Heart left ventricle (tissue), 16 donors: ENCODE measurements at regions not wholly inside any gene's neighbourhood (a gene's known extent, or its start where the extent isn't known, plus 50 kb on each side); places are given as distances from the start of the nearest gene placed in this dataset.

ENCODE experiments used
- ATAC-seq, 4 donors: fragments of 200-7000 bp; cut with Tn5 transposase; one replicate each; pipeline ENCODE4 v1.9.1; 2020 to 2022; ENCODE audit warnings: moderate library complexity in 4 of 4, mild to moderate bottlenecking in 3 of 4, moderate number of reproducible peaks in 1 of 4
- DNase-seq, 5 donors: peaks; one replicate each; pipeline ENCODE4 v3.0.0-alpha.2; 2020
- H3K27ac ChIP-seq, 12 donors: fragments of 200-600 bp; sonication (generic) in 4 of 12; one replicate each; pipeline versions ENCODE4 v1.5.0 to v1.8.0; 2016 to 2022; ENCODE audit warnings: mild to moderate bottlenecking in 2 of 12
- H3K27me3 ChIP-seq, 9 donors: fragments of 200-600 bp; sonication (generic) in 2 of 9; one replicate each; pipeline versions ENCODE4 v1.5.1 to v1.8.0; 2016 to 2022; ENCODE audit warnings: mild to moderate bottlenecking in 3 of 9
- H3K36me3 ChIP-seq, 9 donors: fragments of 200-600 bp; sonication (generic) in 2 of 9; one replicate each; pipeline versions ENCODE4 v1.5.0 to v1.8.0; 2018 to 2022; ENCODE audit warnings: mild to moderate bottlenecking in 2 of 9
- H3K4me1 ChIP-seq, 12 donors: fragments of 200-600 bp; sonication (generic) in 4 of 12; one replicate each; pipeline versions ENCODE4 v1.5.0 to v1.8.0; 2016 to 2022; ENCODE audit warnings: mild to moderate bottlenecking in 3 of 12
- H3K4me3 ChIP-seq, 12 donors: fragments of 200-600 bp; sonication (generic) in 4 of 12; one replicate each; pipeline versions ENCODE4 v1.5.0 to v1.8.0; 2017 to 2022; ENCODE audit warnings: mild to moderate bottlenecking in 9 of 12, moderate library complexity in 4 of 12
- H3K9me3 ChIP-seq, 12 donors: fragments of 200-600 bp; sonication (generic) in 4 of 12; one replicate each; pipeline versions ENCODE4 v1.5.0 to v1.8.0; 2016 to 2022; ENCODE audit warnings: mild to moderate bottlenecking in 1 of 12
- POLR2A ChIP-seq, 2 donors: fragments of 450-650 bp; IDR thresholded peaks; one replicate each; pipeline ENCODE4 v1.6.1; 2017; ENCODE audit warnings: antibody characterized with exemption in 2 of 2, mild to moderate bottlenecking in 2 of 2, moderate library complexity in 2 of 2
- WGBS, 4 donors: extraction: QIAGEN DNeasy Blood & Tissue Kit in 2 of 4; methylation state at CpG; one replicate each; pipeline versions ENCODE4 v1.1.5 to v1.1.7; 2013 to 2018; 5-methylcytosine and 5-hydroxymethylcytosine counted together
- intact Hi-C, 10 donors: fragments of 100-400 bp; cut with DNase I; formaldehyde crosslinking; loops; one replicate each; pipeline versions ENCODE4 v1.11.1 to v1.14.2; 2022
- TF ChIP-seq, protein P1 (sequence below), 12 donors: fragments of 200-600 bp; sonication (generic) in 4 of 12; IDR thresholded peaks; one replicate each; pipeline versions ENCODE4 v1.5.0 to v1.8.0; 2018 to 2022; ENCODE audit warnings: antibody characterized with exemption in 12 of 12, mild to moderate bottlenecking in 5 of 12
- donor health status: ischemic (EF 13 %, LVEDD 7.1; RV severe dilation, severe dysfunction).
- donor health status: healthy with polysubstance abuse.
- donor health status: DM: no; HTN: yes; CAD: no.
- donor health status: DM: no; HTN: no; CAD: no.
- donor health status: ischemic (EF 25% LVEDD 6.9; RV normal size, moderate dysfunction).
- donor health status: ischemic (EF 25% LVEDD 5.7; RV mildly dilated, moderate dysfunction).
- donor health status: healthy.
- donor health status: DM: yes; HTN: yes; CAD: no.
- donor health status: ischemic (EF 35%, LVEDD 5.7; RV mildly dilated, moderate dysfunction).
- donor health status: nonischemic (EF 11% LVEDD 7.7; RV severe dilation, severe dysfunction).
- donor health status: DM: yes; HTN: yes; CAD: no.
- donor health status: PGD.
- donor health status: ischemic (EF 29% LVEDD 5.4; RV normal size, mild dysfunction).
- donor health status: nonischemic (EF 23%, LVEDD 6.1; RV moderate dilation, normal function).

DNA sequence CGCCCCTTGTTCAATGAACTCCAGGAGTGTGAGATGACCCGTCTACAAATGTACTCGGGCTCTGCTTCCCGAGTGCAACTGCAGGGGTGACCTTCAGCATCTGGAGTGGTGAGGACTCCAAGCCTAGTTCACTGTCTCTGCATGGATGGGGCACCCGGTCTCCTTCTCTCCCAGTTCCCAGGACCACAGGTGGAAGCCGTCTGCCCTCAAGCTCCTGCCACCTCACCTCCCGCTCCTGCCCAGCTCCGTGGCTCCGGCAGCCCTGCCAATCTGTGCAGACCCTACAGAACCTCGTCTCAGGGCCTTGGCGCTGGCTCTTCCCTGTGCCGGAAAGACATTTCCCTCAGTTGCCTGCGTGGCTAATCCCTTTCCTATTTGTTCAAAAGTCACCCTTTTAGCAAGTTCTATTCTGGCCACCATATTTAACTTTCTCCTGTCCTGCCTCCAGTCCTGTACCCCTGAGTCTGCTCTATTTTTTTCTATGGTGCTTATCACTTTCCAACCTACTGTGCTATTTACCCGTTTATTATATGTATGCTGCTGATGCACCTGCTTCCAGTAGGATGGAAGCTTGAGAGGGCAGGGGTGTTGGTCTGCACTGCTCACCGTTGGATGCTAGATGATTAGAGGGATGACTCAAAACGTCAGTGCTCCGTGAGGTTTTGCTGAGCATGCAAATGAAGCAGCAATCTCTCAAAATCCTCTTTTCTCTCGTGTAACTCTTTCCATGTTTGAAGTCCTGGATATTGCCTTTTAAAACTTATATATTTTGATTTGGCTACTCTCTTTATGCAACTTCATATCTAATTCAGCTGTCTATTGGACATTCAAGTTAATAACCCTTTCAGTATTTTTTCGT is 641.4 kb downstream of the ACTR3B start:
- DNase-seq, result no peak
- Histone ChIP-seq H3K27me3 (no peaks in the 10 kb centered on the region), H3K4me1 (no peaks in the 10 kb centered on the region), H3K36me3 (no peaks in the 10 kb centered on the region), H3K9me3 (no peaks in the 10 kb centered on the region), H3K4me3 (no peak overlapping the region), H3K27ac (no peak overlapping the region)
- TF ChIP-seq, protein P1, sequence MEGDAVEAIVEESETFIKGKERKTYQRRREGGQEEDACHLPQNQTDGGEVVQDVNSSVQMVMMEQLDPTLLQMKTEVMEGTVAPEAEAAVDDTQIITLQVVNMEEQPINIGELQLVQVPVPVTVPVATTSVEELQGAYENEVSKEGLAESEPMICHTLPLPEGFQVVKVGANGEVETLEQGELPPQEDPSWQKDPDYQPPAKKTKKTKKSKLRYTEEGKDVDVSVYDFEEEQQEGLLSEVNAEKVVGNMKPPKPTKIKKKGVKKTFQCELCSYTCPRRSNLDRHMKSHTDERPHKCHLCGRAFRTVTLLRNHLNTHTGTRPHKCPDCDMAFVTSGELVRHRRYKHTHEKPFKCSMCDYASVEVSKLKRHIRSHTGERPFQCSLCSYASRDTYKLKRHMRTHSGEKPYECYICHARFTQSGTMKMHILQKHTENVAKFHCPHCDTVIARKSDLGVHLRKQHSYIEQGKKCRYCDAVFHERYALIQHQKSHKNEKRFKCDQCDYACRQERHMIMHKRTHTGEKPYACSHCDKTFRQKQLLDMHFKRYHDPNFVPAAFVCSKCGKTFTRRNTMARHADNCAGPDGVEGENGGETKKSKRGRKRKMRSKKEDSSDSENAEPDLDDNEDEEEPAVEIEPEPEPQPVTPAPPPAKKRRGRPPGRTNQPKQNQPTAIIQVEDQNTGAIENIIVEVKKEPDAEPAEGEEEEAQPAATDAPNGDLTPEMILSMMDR (IDR thresholded peaks at IDR 0.05), result no peak
- no peak for TF ChIP-seq POLR2A (IDR thresholded peaks at IDR 0.05)
- ATAC-seq, result no peak
- intact Hi-C loops, result no loop called here
- WGBS, 4 donors, result 82 to 85% (median 83%) methylated on average over 19 of the region's 19 CpGs

DNA sequence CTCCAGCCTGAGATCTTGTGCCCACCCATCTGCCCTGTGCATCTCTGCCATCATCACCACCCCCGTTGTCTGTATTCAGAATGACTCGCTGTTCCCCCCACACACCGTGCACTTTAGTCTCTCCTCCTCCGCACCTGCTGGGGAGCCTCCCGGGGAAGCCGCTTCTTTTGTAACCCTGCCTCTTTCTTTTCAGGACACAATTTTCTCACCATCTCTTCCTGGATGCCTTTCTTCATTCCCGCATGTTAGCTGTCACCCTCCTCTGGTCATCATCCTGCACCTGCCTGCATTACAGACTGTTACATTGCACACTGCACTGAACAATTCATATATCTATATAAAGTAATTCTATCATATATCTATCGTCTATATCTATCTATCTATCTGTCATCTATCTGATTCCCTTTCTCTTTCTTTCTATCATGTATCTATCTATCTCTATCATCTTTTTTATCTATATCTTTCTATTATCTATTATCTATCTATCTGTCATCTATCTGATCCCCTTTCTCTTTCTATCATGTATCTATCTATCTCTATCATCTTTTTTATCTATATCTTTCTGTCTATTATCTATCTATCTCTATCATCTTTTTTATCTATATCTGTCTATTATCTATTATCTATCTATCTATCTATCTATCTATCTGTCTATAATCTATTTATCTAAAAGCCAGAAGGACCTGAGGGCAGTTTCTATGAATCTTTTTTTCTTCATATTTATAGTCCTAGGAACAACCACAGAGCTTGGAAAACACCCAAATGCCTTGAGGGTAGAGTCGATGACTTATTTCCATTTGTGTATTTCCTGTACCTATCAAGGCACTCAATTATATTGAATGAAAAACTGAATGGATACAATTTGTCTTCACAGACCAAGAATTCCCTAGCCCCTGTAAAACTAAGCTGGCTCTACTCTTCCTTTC is 642.5 kb downstream of the ACTR3B start:
- intact Hi-C loops, result no loop called here
- WGBS, 4 donors, result 79 to 87% (median 87%) methylated on average over 9 of the region's 9 CpGs
- ATAC-seq (no peak), DNase-seq (no peak)
- H3K4me3 ChIP-seq, result no peak overlapping the region
- no peaks in the 10 kb centered on the region for H3K9me3 ChIP-seq
- no peak for TF ChIP-seq POLR2A (IDR thresholded peaks at IDR 0.05)
- TF ChIP-seq, protein P1 (IDR thresholded peaks at IDR 0.05), result no peak
- no peaks in the 10 kb centered on the region for H3K36me3 ChIP-seq
- no peaks in the 10 kb centered on the region for H3K4me1 ChIP-seq
- no peaks in the 10 kb centered on the region for H3K27me3 ChIP-seq
- H3K27ac ChIP-seq, result no peak overlapping the region

DNA sequence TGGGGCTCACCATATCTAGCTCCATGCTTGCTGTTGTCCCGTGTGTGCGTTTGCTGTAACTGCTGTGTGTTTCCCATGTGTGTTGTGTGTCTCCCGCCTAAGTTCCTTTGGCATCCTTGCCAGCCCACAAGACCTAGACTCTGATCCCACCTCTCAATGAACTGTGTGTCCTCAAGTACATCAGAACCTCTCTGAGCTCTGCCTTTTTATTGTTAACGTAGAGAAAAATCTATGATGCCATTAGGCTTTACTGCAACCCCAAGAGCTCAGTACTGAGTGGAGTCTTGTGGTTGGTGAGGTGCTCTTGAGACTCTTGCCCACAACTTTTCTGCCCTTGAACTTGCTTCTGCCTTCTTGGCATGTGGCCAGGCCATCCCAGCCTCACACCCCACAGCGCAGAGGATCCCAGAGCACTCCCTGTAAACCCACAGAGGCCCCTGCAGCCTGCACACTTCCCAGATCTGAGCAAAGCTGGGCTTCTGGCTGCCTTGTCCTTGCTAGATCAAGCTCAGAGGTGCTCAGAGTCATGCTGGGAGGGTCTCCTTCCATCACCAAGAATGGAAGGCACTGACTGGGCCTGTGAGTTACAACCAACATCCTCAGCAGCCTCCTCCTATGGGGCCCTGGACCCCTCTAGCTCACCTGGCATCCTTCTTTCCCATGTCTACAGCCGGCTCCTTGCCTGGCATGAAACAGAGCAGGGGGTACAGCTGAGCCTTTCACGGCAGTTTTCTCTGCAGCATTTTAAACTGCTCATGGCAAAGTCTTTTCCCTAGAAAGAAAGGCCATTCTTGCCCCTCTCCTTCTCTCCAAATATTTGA is 643.4 kb downstream of the ACTR3B start:
- H3K27me3 ChIP-seq, result no peaks in the 10 kb centered on the region
- intact Hi-C loops, result no loop called here
- TF ChIP-seq, protein P1 (IDR thresholded peaks at IDR 0.05), result no peak
- TF ChIP-seq POLR2A (IDR thresholded peaks at IDR 0.05), result no peak
- no peaks in the 10 kb centered on the region for H3K9me3 ChIP-seq
- 82 to 94% (median 88%) methylated on average over 7 of the region's 7 CpGs for WGBS, 4 donors
- no peaks in the 10 kb centered on the region for H3K36me3 ChIP-seq
- H3K4me1 ChIP-seq, result no peaks in the 10 kb centered on the region
- no peak for DNase-seq
- H3K27ac ChIP-seq, result no peak overlapping the region
- ATAC-seq, result no peak
- H3K4me3 ChIP-seq, result no peak overlapping the region
